IMR-90 (cell line): ENCODE measurements at regions not wholly inside any gene's neighbourhood (a gene's known extent, or its start where the extent isn't known, plus 50 kb on each side); places are given as distances from the start of the nearest gene placed in this dataset.

Experiments
- ATAC-seq: fragments of 200-7000 bp; cut with Tn5 transposase; 2 replicates; pipeline ENCODE4 v1.9.1; 2020; ENCODE audit warnings: low read depth, mild to moderate bottlenecking, moderate library complexity
- BruUV-seq: library from RNA; stranded (reverse); fragments of 400-500 nt; replicated peaks from 2 replicates; lab custom pipeline; 2021; lab: Mats Ljungman, UMichigan
- CTCF ChIA-PET: fragments of 300-600 bp; formaldehyde crosslinking; extraction: SDS; loops from one replicate; lab custom pipeline; 2021; ENCODE audit warnings: antibody characterized with exemption; lab: Yijun Ruan, JAX
- POLR2A ChIA-PET: fragments of 300-600 bp; sonication (Branson Sonifier 250); formaldehyde crosslinking; loops from one replicate; lab custom pipeline; 2022; ENCODE audit warnings: antibody characterized with exemption; ENCODE audit not compliant: unreplicated experiment; lab: Charles Lee
- DNase-seq: peaks from one replicate; pipeline ENCODE4 v3.0.0; 2013
- H2AFZ ChIP-seq: replicated peaks from 2 replicates; pipeline ENCODE3; 2013; ENCODE audit warnings: low read length, mild to moderate bottlenecking; ENCODE audit not compliant: poor library complexity
- H2AK5ac ChIP-seq: 2 replicates; pipeline ENCODE4 v1.6.1; 2013; ENCODE audit warnings: low read depth, low read length, inconsistent platforms
- H2AK9ac ChIP-seq: replicated peaks from 2 replicates; pipeline ENCODE3; 2013; ENCODE audit warnings: mild to moderate bottlenecking, low read depth, low read length, moderate library complexity; ENCODE audit not compliant: poor library complexity
- H2BK120ac ChIP-seq: 2 replicates; pipeline ENCODE4 v1.6.1; 2013; ENCODE audit warnings: low read depth, low read length, inconsistent platforms
- H2BK15ac ChIP-seq: 3 replicates; pipeline ENCODE4 v1.6.1; 2013; ENCODE audit warnings: low read depth, low read length, inconsistent platforms
- H2BK20ac ChIP-seq: 2 replicates; pipeline ENCODE4 v1.6.1; 2013; ENCODE audit warnings: low read depth, mild to moderate bottlenecking, inconsistent platforms, low read length, moderate library complexity
- H2BK5ac ChIP-seq: 2 replicates; pipeline ENCODE4 v1.6.1; 2013; ENCODE audit warnings: mild to moderate bottlenecking, low read depth, low read length, inconsistent platforms; ENCODE audit not compliant: poor library complexity, severe bottlenecking
- H3K14ac ChIP-seq: replicated peaks from 2 replicates; pipeline ENCODE4 v1.6.1; 2013; ENCODE audit warnings: low read depth, low read length, inconsistent platforms
- H3K18ac ChIP-seq: 2 replicates; pipeline ENCODE4 v1.6.1; 2013; ENCODE audit warnings: low read depth, low read length, control low read depth
- H3K23ac ChIP-seq: 2 replicates; pipeline ENCODE4 v1.6.1; 2013; ENCODE audit warnings: low read depth, low read length, inconsistent platforms
- H3K27ac ChIP-seq: 2 replicates; pipeline ENCODE4 v1.5.1; 2013; ENCODE audit warnings: mild to moderate bottlenecking, control low read depth, low read length; ENCODE audit not compliant: insufficient read depth
- H3K27me3 ChIP-seq: 2 replicates; pipeline ENCODE4 v1.6.1; 2013; ENCODE audit warnings: low read length; ENCODE audit not compliant: control insufficient read depth, insufficient read depth
- H3K36me3 ChIP-seq: 2 replicates; pipeline ENCODE4 v1.6.1; 2013; ENCODE audit warnings: low read length, mixed read lengths; ENCODE audit not compliant: control insufficient read depth, insufficient read depth
- H3K4ac ChIP-seq: 2 replicates; pipeline ENCODE4 v1.6.1; 2013; ENCODE audit warnings: low read depth, low read length, inconsistent platforms
- H3K4me1 ChIP-seq: 2 replicates; pipeline ENCODE4 v1.6.1; 2013; ENCODE audit warnings: low read length, mixed read lengths; ENCODE audit not compliant: control insufficient read depth, insufficient read depth
- H3K4me2 ChIP-seq: 2 replicates; pipeline ENCODE4 v1.6.1; 2013; ENCODE audit warnings: low read depth, mild to moderate bottlenecking, control low read depth, low read length, moderate library complexity
- H3K4me3 ChIP-seq: 2 replicates; pipeline ENCODE4 v1.5.1; 2013; ENCODE audit warnings: low read depth, mild to moderate bottlenecking, control low read depth, low read length, moderate library complexity; ENCODE audit not compliant: insufficient read depth
- H3K56ac ChIP-seq: 2 replicates; pipeline ENCODE4 v1.6.1; 2013; ENCODE audit warnings: low read length, inconsistent platforms; ENCODE audit not compliant: insufficient read depth; ENCODE audit errors: extremely low read depth
- H3K79me1 ChIP-seq, 2 experiments: 2 replicates each; pipeline ENCODE4 v1.6.1; 2013; ENCODE audit warnings: low read length in 2 of 2, inconsistent platforms in 1 of 2, low read depth in 1 of 2
- H3K9ac ChIP-seq: 2 replicates; pipeline ENCODE4 v1.6.1; 2013; ENCODE audit warnings: low read depth, low read length, control low read depth
- H3K9me1 ChIP-seq: 2 replicates; pipeline ENCODE4 v1.6.1; 2013; ENCODE audit warnings: low read length, inconsistent platforms; ENCODE audit not compliant: insufficient read depth
- H3K9me3 ChIP-seq: 2 replicates; pipeline ENCODE4 v1.6.1; 2013; ENCODE audit warnings: low read length; ENCODE audit not compliant: control insufficient read depth, insufficient read depth
- H4K20me1 ChIP-seq: 2 replicates; pipeline ENCODE4 v1.6.1; 2013; ENCODE audit warnings: low read length, inconsistent platforms; ENCODE audit not compliant: insufficient read depth
- H4K5ac ChIP-seq: 2 replicates; pipeline ENCODE4 v1.6.1; 2013; ENCODE audit warnings: mild to moderate bottlenecking, low read depth, low read length, control low read depth
- H4K8ac ChIP-seq, 2 experiments: 2 replicates each; pipeline ENCODE4 v1.6.1; 2013; ENCODE audit warnings: low read depth in 2 of 2, low read length in 2 of 2, control low read depth in 1 of 2, inconsistent platforms in 1 of 2
- H4K91ac ChIP-seq: 2 replicates; pipeline ENCODE4 v1.6.1; 2013; ENCODE audit warnings: low read depth, low read length, inconsistent platforms; ENCODE audit not compliant: insufficient read depth
- BHLHE40 ChIP-seq: fragments of 150-350 bp; IDR thresholded peaks from 2 replicates; pipeline ENCODE4 v1.6.1; 2016; ENCODE audit warnings: mild to moderate bottlenecking, low read depth, low read length
- MAFK ChIP-seq: IDR thresholded peaks from 2 replicates; pipeline ENCODE4 v1.6.1; 2012; ENCODE audit warnings: low read depth, low read length, improper control_type of control experiment
- MXI1 ChIP-seq: IDR thresholded peaks from 2 replicates; pipeline ENCODE4 v1.6.1; 2012; ENCODE audit warnings: low read depth, mild to moderate bottlenecking, low read length, moderate library complexity, borderline replicate concordance
- NFE2L2 ChIP-seq: fragments of 150-350 bp; IDR thresholded peaks from 2 replicates; pipeline ENCODE4 v1.6.1; 2016; ENCODE audit warnings: low read depth, mild to moderate bottlenecking, low read length
- POLR2A ChIP-seq: IDR thresholded peaks from 2 replicates; pipeline ENCODE4 v1.6.1; 2012; ENCODE audit warnings: mild to moderate bottlenecking, low read depth, low read length
- WGBS, 2 experiments: methylation state at CpG; one replicate each; pipeline versions ENCODE4 v1.1.5 to v1.1.7; 2013; ENCODE audit warnings: missing lambda C conversion rate in 2 of 2; ENCODE audit not compliant: insufficient read length in 1 of 2; ENCODE audit errors: extremely low coverage in 2 of 2; 5-methylcytosine and 5-hydroxymethylcytosine counted together
- dilution Hi-C: fragments of 300-500 bp; cut with HindIII; formaldehyde crosslinking; loops from one replicate; pipeline ENCODE4 v1.14.3; 2018; ENCODE audit warnings: low sequenced_read_pairs; ENCODE audit not compliant: unreplicated experiment
- in situ Hi-C: fragments of 300-500 bp; cut with MboI; formaldehyde crosslinking; loops from 3 replicates; pipeline ENCODE4 v1.14.3; 2019; ENCODE audit warnings: low sequenced_read_pairs, inconsistent platforms, mixed read lengths
- intact Hi-C: fragments of 100-400 bp; cut with micrococcal nuclease; formaldehyde crosslinking; loops from 2 replicates; pipeline ENCODE4 v1.10.0; 2022
- TF ChIP-seq, protein P1 (sequence below): fragments of 150-350 bp; IDR thresholded peaks from 2 replicates; pipeline ENCODE4 v1.6.1; 2016; ENCODE audit warnings: low read depth, mild to moderate bottlenecking, low read length, moderate library complexity, borderline replicate concordance

DNA sequence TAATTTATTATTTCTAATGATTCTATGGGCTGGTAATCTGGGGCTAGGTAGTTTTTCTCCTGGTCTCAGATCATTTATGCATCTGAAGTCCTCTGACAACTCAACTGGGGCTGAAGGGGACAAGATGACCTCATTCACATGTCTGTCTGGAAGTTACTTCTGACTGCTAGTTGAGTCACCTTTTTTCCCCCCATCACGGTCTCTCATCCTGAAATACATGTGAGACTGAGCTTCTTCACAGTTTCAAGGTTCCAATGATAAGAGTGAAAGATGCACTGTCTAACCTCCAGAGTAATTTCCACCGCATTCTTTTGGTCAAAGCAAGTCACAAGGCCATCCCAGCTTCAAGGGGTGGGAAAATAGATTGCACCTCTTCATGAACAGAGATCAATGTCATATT is 356.7 kb upstream of the RPS6KA3 start:
- Histone ChIP-seq H4K20me1 (no peaks in the 10 kb centered on the region), H2AK5ac (no peak overlapping the region), H2AFZ (no peak overlapping the region), H3K56ac (no peak overlapping the region), H3K9ac (no peak overlapping the region), H3K23ac (no peak overlapping the region), H3K4ac (no peak overlapping the region), H2BK15ac (no peak overlapping the region), H3K4me3 (no peak overlapping the region), H2BK20ac (no peak overlapping the region), H3K36me3 (no peaks in the 10 kb centered on the region), H4K5ac (no peak overlapping the region), H3K9me1 (no peaks in the 10 kb centered on the region), H2BK5ac (no peak overlapping the region), H2AK9ac (no peak overlapping the region), H3K27ac (no peak overlapping the region), H3K18ac (no peak overlapping the region), H3K14ac (no peak overlapping the region), H3K27me3 (no peaks in the 10 kb centered on the region), H3K4me1 (no peaks in the 10 kb centered on the region), H3K9me3 (no peaks in the 10 kb centered on the region), H3K4me2 (no peak overlapping the region), H4K91ac (no peak overlapping the region), H4K8ac (no peak overlapping the region), H3K79me1 (no peaks in the 10 kb centered on the region), H2BK120ac (no peak overlapping the region)
- no peak for TF ChIP-seq MAFK
- TF ChIP-seq BHLHE40 = no peak
- no peak for TF ChIP-seq POLR2A
- TF ChIP-seq MXI1 = no peak
- TF ChIP-seq, protein P1, sequence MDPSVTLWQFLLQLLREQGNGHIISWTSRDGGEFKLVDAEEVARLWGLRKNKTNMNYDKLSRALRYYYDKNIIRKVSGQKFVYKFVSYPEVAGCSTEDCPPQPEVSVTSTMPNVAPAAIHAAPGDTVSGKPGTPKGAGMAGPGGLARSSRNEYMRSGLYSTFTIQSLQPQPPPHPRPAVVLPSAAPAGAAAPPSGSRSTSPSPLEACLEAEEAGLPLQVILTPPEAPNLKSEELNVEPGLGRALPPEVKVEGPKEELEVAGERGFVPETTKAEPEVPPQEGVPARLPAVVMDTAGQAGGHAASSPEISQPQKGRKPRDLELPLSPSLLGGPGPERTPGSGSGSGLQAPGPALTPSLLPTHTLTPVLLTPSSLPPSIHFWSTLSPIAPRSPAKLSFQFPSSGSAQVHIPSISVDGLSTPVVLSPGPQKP = no peak
- TF ChIP-seq NFE2L2 = no peak
- dilution Hi-C loops = no loop called here
- CTCF ChIA-PET = interaction anchor here (0.9 kb wide), 1 partner anchor 141 kb away, joined by 3 read pairs; no protein-coding TSS in a partner anchor
- intact Hi-C loops = no loop called here
- no peak for ATAC-seq
- in situ Hi-C loops = no loop called here
- no CpG with 5 or more reads among the region's 2 CpGs for WGBS, 2 experiments
- POLR2A ChIA-PET = no interaction called here
- DNase-seq = no peak
- no TSS peak for BruUV-seq
